H9 (cell line): ENCODE measurements at regions not wholly inside any gene's neighbourhood (a gene's known extent, or its start where the extent isn't known, plus 50 kb on each side); places are given as distances from the start of the nearest gene placed in this dataset.

Source experiments
- DNase-seq: peaks from one replicate; pipeline ENCODE4 v3.0.0-alpha.2; 2017
- H2AFZ ChIP-seq: one replicate; pipeline ENCODE4 v1.6.1; 2013; ENCODE audit warnings: mild to moderate bottlenecking, low read length, control low read depth, moderate library complexity
- H2AK5ac ChIP-seq: 2 replicates; pipeline ENCODE4 v1.6.1; 2013; ENCODE audit warnings: low read length, control low read depth, mixed read lengths; ENCODE audit not compliant: insufficient read length
- H2BK120ac ChIP-seq: one replicate; pipeline ENCODE4 v1.6.1; 2013; ENCODE audit warnings: low read depth, mild to moderate bottlenecking, low read length, control low read depth, inconsistent platforms; ENCODE audit not compliant: poor library complexity, severe bottlenecking
- H2BK12ac ChIP-seq: 2 replicates; pipeline ENCODE4 v1.6.1; 2013; ENCODE audit warnings: low read length, control low read depth, mixed read lengths, low read depth; ENCODE audit not compliant: insufficient read length
- H2BK15ac ChIP-seq: 2 replicates; pipeline ENCODE4 v1.6.1; 2013; ENCODE audit warnings: low read depth, low read length, control low read depth
- H2BK20ac ChIP-seq: one replicate; pipeline ENCODE4 v1.6.1; 2013; ENCODE audit warnings: low read depth, mild to moderate bottlenecking, low read length, control low read depth, inconsistent platforms; ENCODE audit not compliant: poor library complexity, severe bottlenecking
- H2BK5ac ChIP-seq: 2 replicates; pipeline ENCODE4 v1.6.1; 2013; ENCODE audit warnings: low read length, control low read depth, mixed read lengths; ENCODE audit not compliant: insufficient read length
- H3K14ac ChIP-seq: 2 replicates; pipeline ENCODE4 v1.6.1; 2013; ENCODE audit warnings: low read length, control low read depth; ENCODE audit not compliant: insufficient read depth
- H3K18ac ChIP-seq: 2 replicates; pipeline ENCODE4 v1.6.1; 2013; ENCODE audit warnings: low read depth, mild to moderate bottlenecking, mixed read lengths, low read length, control low read depth; ENCODE audit not compliant: insufficient read length
- H3K23ac ChIP-seq: 2 replicates; pipeline ENCODE4 v1.6.1; 2013; ENCODE audit warnings: low read length, control low read depth, mixed read lengths, low read depth; ENCODE audit not compliant: insufficient read length
- H3K23me2 ChIP-seq: 2 replicates; pipeline ENCODE4 v1.6.1; 2013; ENCODE audit warnings: low read depth, mild to moderate bottlenecking, mixed read lengths, low read length, control low read depth; ENCODE audit not compliant: insufficient read length, poor library complexity, severe bottlenecking
- H3K27ac ChIP-seq: 2 replicates; pipeline ENCODE4 v1.5.1; 2013; ENCODE audit warnings: low read length, control low read depth, mixed read lengths, low read depth; ENCODE audit not compliant: insufficient read length
- H3K27me3 ChIP-seq: 2 replicates; pipeline ENCODE4 v1.6.1; 2013; ENCODE audit warnings: low read length, control low read depth, inconsistent platforms; ENCODE audit not compliant: insufficient read depth
- H3K4ac ChIP-seq: 2 replicates; pipeline ENCODE4 v1.6.1; 2013; ENCODE audit warnings: low read depth, mild to moderate bottlenecking, control low read depth, inconsistent platforms, low read length, moderate library complexity
- H3K4me1 ChIP-seq: 2 replicates; pipeline ENCODE4 v1.6.1; 2013; ENCODE audit warnings: low read length, control low read depth, inconsistent platforms; ENCODE audit not compliant: insufficient read depth
- H3K4me2 ChIP-seq: 2 replicates; pipeline ENCODE4 v1.6.1; 2013; ENCODE audit warnings: low read length, control low read depth, mixed read lengths; ENCODE audit not compliant: insufficient read length, insufficient read depth
- H3K56ac ChIP-seq: 2 replicates; pipeline ENCODE4 v1.6.1; 2013; ENCODE audit warnings: low read depth, mild to moderate bottlenecking, mixed read lengths, low read length, control low read depth; ENCODE audit not compliant: insufficient read length
- H3K79me1 ChIP-seq: 2 replicates; pipeline ENCODE4 v1.6.1; 2013; ENCODE audit warnings: low read depth, mild to moderate bottlenecking, moderate library complexity, low read length, control low read depth, inconsistent platforms; ENCODE audit not compliant: insufficient read depth, poor library complexity, severe bottlenecking
- H3K79me2 ChIP-seq: 2 replicates; pipeline ENCODE4 v1.6.1; 2013; ENCODE audit warnings: low read length, control low read depth, inconsistent platforms; ENCODE audit not compliant: insufficient read depth
- H3K9ac ChIP-seq: 2 replicates; pipeline ENCODE4 v1.6.1; 2013; ENCODE audit warnings: low read length, control low read depth, mixed read lengths; ENCODE audit not compliant: insufficient read length; ENCODE audit errors: extremely low read depth
- H3K9me3 ChIP-seq: one replicate; pipeline ENCODE4 v1.6.1; 2013; ENCODE audit warnings: low read depth, low read length, inconsistent platforms; ENCODE audit not compliant: control insufficient read depth
- H3T11ph ChIP-seq: one replicate; pipeline ENCODE4 v1.6.1; 2013; ENCODE audit warnings: mild to moderate bottlenecking, low read length, control low read depth, inconsistent platforms
- H4K20me1 ChIP-seq: one replicate; pipeline ENCODE4 v1.6.1; 2013; ENCODE audit not compliant: control insufficient read depth, insufficient read length, insufficient read depth
- H4K5ac ChIP-seq: 2 replicates; pipeline ENCODE4 v1.6.1; 2013; ENCODE audit warnings: low read depth, mild to moderate bottlenecking, mixed read lengths, low read length, control low read depth; ENCODE audit not compliant: insufficient read length
- H4K8ac ChIP-seq: replicated peaks from 2 replicates; pipeline ENCODE4 v1.6.1; 2013; ENCODE audit warnings: low read length, control low read depth, mixed read lengths, low read depth; ENCODE audit not compliant: insufficient read length
- H4K91ac ChIP-seq: 2 replicates; pipeline ENCODE4 v1.6.1; 2013; ENCODE audit warnings: low read depth, mild to moderate bottlenecking, moderate library complexity, mixed read lengths, low read length, control low read depth; ENCODE audit not compliant: insufficient read length
- H3K27ac Mint-ChIP-seq, 3 experiments: 2 replicates in 2 of 3; 3 replicates in 1 of 3; pipeline ENCODE4 v1.8.0; 2020 to 2021; ENCODE audit warnings: mixed read lengths in 3 of 3, mild to moderate bottlenecking in 1 of 3, moderate library complexity in 1 of 3
- H3K27me3 Mint-ChIP-seq: 2 replicates; pipeline ENCODE4 v1.8.0; 2021; ENCODE audit warnings: low read depth, mild to moderate bottlenecking, moderate library complexity, mixed read lengths
- H3K36me3 Mint-ChIP-seq, 3 experiments: 2 replicates in 2 of 3; 3 replicates in 1 of 3; pipeline ENCODE4 v1.8.0; 2020 to 2021; ENCODE audit warnings: low read depth in 3 of 3, mixed read lengths in 3 of 3; ENCODE audit not compliant: insufficient read depth in 1 of 3
- H3K4me1 Mint-ChIP-seq, 2 experiments: 2 replicates each; pipeline ENCODE4 v1.8.0; 2020; ENCODE audit warnings: mixed read lengths in 2 of 2
- H3K4me3 Mint-ChIP-seq, 2 experiments: 2 replicates in 1 of 2; 3 replicates in 1 of 2; pipeline ENCODE4 v1.8.0; 2020 to 2021; ENCODE audit warnings: mild to moderate bottlenecking in 2 of 2, mixed read lengths in 2 of 2, moderate library complexity in 1 of 2
- H3K9me3 Mint-ChIP-seq, 2 experiments: 2 replicates in 1 of 2; 3 replicates in 1 of 2; pipeline ENCODE4 v1.8.0; 2020; ENCODE audit warnings: mild to moderate bottlenecking in 2 of 2, mixed read lengths in 2 of 2, moderate library complexity in 1 of 2
- CTCF ChIP-seq: fragments of 200-600 bp; sonication (generic); conservative IDR thresholded peaks from 3 replicates; pipeline ENCODE4 v1.8.0; 2021; ENCODE audit warnings: antibody characterized with exemption, mild to moderate bottlenecking
- WGBS: extraction: QIAGEN DNeasy Blood & Tissue Kit; methylation state at CpG from one replicate; pipeline ENCODE4 v1.1.7; 2013; ENCODE audit warnings: missing lambda C conversion rate, low lambda C conversion rate, mixed read lengths; ENCODE audit not compliant: insufficient read length; ENCODE audit errors: extremely low coverage; 5-methylcytosine and 5-hydroxymethylcytosine counted together

GRCh38 chr4:134934036-134934808 is 732.6 kb upstream of the PABPC4L start:
- Histone ChIP-seq H4K20me1 (no peaks in the 10 kb centered on the region), H3K23ac (no peak overlapping the region), H3K23me2 (no peaks in the 10 kb centered on the region), H3K14ac (no peak overlapping the region), H2AFZ (no peak overlapping the region), H3T11ph (no peak overlapping the region), H3K79me2 (no peaks in the 10 kb centered on the region), H2BK15ac (no peak overlapping the region), H3K27me3 (no peaks in the 10 kb centered on the region), H3K9ac (no peak overlapping the region), H2BK12ac (no peak overlapping the region), H3K79me1 (no peaks in the 10 kb centered on the region), H4K8ac (no peak overlapping the region), H4K5ac (no peak overlapping the region), H2BK20ac (no peak overlapping the region), H3K4me2 (no peak overlapping the region), H3K9me3 (no peaks in the 10 kb centered on the region), H3K18ac (no peak overlapping the region), H2AK5ac (no peak overlapping the region), H3K4me1 (no peaks in the 10 kb centered on the region; the same call in 1 of the 2 replicates), H3K4ac (no peak overlapping the region), H2BK120ac (no peak overlapping the region), H3K27ac (no peak overlapping the region), H2BK5ac (no peak overlapping the region), H3K56ac (no peak overlapping the region), H4K91ac (no peak overlapping the region)
- H3K27me3 Mint-ChIP-seq, result no peaks in the 10 kb centered on the region
- H3K9me3 Mint-ChIP-seq, result no peaks in the 10 kb centered on the region
- H3K4me1 Mint-ChIP-seq, result peaks cover 19 to 24% of the 10 kb centered on the region in 2 experiments
- no peaks in the 10 kb centered on the region for H3K36me3 Mint-ChIP-seq
- WGBS, result no CpG with 5 or more reads among the region's 10 CpGs
- TF ChIP-seq CTCF, result no peak
- H3K27ac Mint-ChIP-seq, result no peak overlapping the region
- no peak overlapping the region for H3K4me3 Mint-ChIP-seq
- DNase-seq, result no peak
